Endothelial cell of umbilical vein (primary cell): ENCODE measurements at regions not wholly inside any gene's neighbourhood (a gene's known extent, or its start where the extent isn't known, plus 50 kb on each side); places are given as distances from the start of the nearest gene placed in this dataset.

Source experiments
- BruUV-seq: library from RNA; stranded (reverse); fragments of 400-500 nt; replicated peaks from 2 replicates; lab custom pipeline; 2021; lab: Mats Ljungman, UMichigan
- CTCF ChIA-PET: fragments of 300-600, 350-600 bp; sonication (Branson Sonifier 250); formaldehyde crosslinking; loops from one replicate; lab custom pipeline; 2021; ENCODE audit warnings: antibody characterized with exemption, inconsistent platforms; lab: Charles Lee
- POLR2A ChIA-PET: fragments of 300-600, 350-600 bp; sonication (Branson Sonifier 250); formaldehyde crosslinking; loops from one replicate; lab custom pipeline; 2021; ENCODE audit warnings: antibody characterized with exemption, inconsistent platforms; lab: Charles Lee
- DNase-seq: peaks from one replicate; pipeline ENCODE4 v3.0.0-alpha.2; 2011; ENCODE audit warnings: low read depth, low spot score
- FAIRE-seq: peaks from 2 replicates; lab custom pipeline; 2011; peaks lifted over from hg19 to GRCh38; lab: Jason Lieb, UNC
- H2AFZ ChIP-seq: 2 replicates; pipeline ENCODE4 v1.6.0; 2012; ENCODE audit warnings: low read depth, low read length, control low read depth, inconsistent platforms
- H3K27ac ChIP-seq: 2 replicates; pipeline ENCODE4 v1.5.1; 2011; ENCODE audit warnings: low read depth, mild to moderate bottlenecking, control low read depth, low read length, moderate library complexity; ENCODE audit not compliant: insufficient read depth
- H3K27me3 ChIP-seq, 2 experiments: 2 replicates each; pipeline versions ENCODE4 v1.6.0 to v1.6.1; 2011; ENCODE audit warnings: low read length in 2 of 2, mixed read lengths in 1 of 2; ENCODE audit not compliant: control insufficient read depth in 2 of 2, insufficient read depth in 2 of 2
- H3K36me3 ChIP-seq, 2 experiments: 2 replicates in 1 of 2; 3 replicates in 1 of 2; pipeline ENCODE4 v1.5.1; 2011; ENCODE audit warnings: low read length in 2 of 2, mild to moderate bottlenecking in 1 of 2, moderate library complexity in 1 of 2; ENCODE audit not compliant: control insufficient read depth in 2 of 2, insufficient read depth in 2 of 2; ENCODE audit errors: extremely low read depth in 1 of 2
- H3K4me1 ChIP-seq: 3 replicates; pipeline ENCODE4 v1.5.1; 2011; ENCODE audit warnings: mild to moderate bottlenecking, low read length; ENCODE audit not compliant: control insufficient read depth, insufficient read depth; ENCODE audit errors: extremely low read depth
- H3K4me2 ChIP-seq: 2 replicates; pipeline ENCODE4 v1.6.1; 2011; ENCODE audit warnings: low read length, control low read depth, mixed read lengths; ENCODE audit not compliant: insufficient read depth
- H3K4me3 ChIP-seq, 3 experiments: fragments of 200-600 bp in 1 of 3; sonication (generic), shearing (Covaris generic) in 1 of 3; replicated peaks in 1 of 3; 2 replicates each; pipeline ENCODE4 v1.5.1; 2011 to 2016; ENCODE audit warnings: control low read depth in 3 of 3, low read length in 3 of 3, mild to moderate bottlenecking in 2 of 3, inconsistent platforms in 1 of 3, low read depth in 1 of 3, moderate library complexity in 1 of 3; ENCODE audit not compliant: insufficient read depth in 1 of 3
- H3K79me2 ChIP-seq: 2 replicates; pipeline ENCODE4 v1.6.0; 2012; ENCODE audit warnings: low read length, inconsistent platforms; ENCODE audit not compliant: control insufficient read depth, insufficient read depth
- H3K9ac ChIP-seq: replicated peaks from 2 replicates; pipeline ENCODE3; 2011; ENCODE audit warnings: low read length, control low read depth; ENCODE audit not compliant: insufficient read depth; ENCODE audit errors: extremely low read depth
- H3K9me1 ChIP-seq: replicated peaks from 3 replicates; pipeline ENCODE4 v1.6.0; 2011; ENCODE audit warnings: mild to moderate bottlenecking, low read length; ENCODE audit not compliant: control insufficient read depth, insufficient read depth; ENCODE audit errors: extremely low read depth
- H3K9me3 ChIP-seq: replicated peaks from 2 replicates; pipeline ENCODE4 v1.5.1; 2012; ENCODE audit warnings: low read length, inconsistent platforms; ENCODE audit not compliant: control insufficient read depth, insufficient read depth
- H4K20me1 ChIP-seq: replicated peaks from 2 replicates; pipeline ENCODE3; 2011; ENCODE audit warnings: mild to moderate bottlenecking, low read length; ENCODE audit not compliant: control insufficient read depth, insufficient read depth; ENCODE audit errors: extremely low read depth
- EZH2 ChIP-seq: IDR thresholded peaks from 2 replicates; pipeline ENCODE4 v1.6.1; 2012; ENCODE audit warnings: borderline replicate concordance, low read depth, mild to moderate bottlenecking, moderate library complexity, low read length, inconsistent platforms; ENCODE audit not compliant: severe bottlenecking
- FOS ChIP-seq: IDR thresholded peaks from 2 replicates; pipeline ENCODE4 v1.6.1; 2011; ENCODE audit warnings: mild to moderate bottlenecking, low read length, moderate library complexity, borderline replicate concordance; ENCODE audit not compliant: insufficient read depth
- GATA2 ChIP-seq: IDR thresholded peaks from 2 replicates; pipeline ENCODE4 v1.7.0; 2011; ENCODE audit warnings: low read depth, mild to moderate bottlenecking, moderate library complexity, mixed read lengths, low read length; ENCODE audit not compliant: insufficient read length, insufficient read depth
- JUN ChIP-seq: IDR thresholded peaks from 2 replicates; pipeline ENCODE4 v1.6.1; 2011; ENCODE audit warnings: borderline replicate concordance, low read depth; ENCODE audit not compliant: insufficient read length, insufficient read depth
- MYC ChIP-seq: IDR thresholded peaks from one replicate; pipeline ENCODE4 v1.6.1; 2011; ENCODE audit warnings: mild to moderate bottlenecking, low read depth, low read length
- POLR2A ChIP-seq: IDR thresholded peaks from 2 replicates; pipeline ENCODE4 v1.6.1; 2012; ENCODE audit warnings: low read depth, mild to moderate bottlenecking, control low read depth, low read length
- POLR2AphosphoS5 ChIP-seq: IDR thresholded peaks from 2 replicates; pipeline ENCODE4 v1.6.1; 2012; ENCODE audit warnings: low read depth, mild to moderate bottlenecking, control low read depth, low read length, moderate library complexity; ENCODE audit not compliant: insufficient read depth
- dilution Hi-C: fragments of 300-500 bp; cut with MboI; formaldehyde crosslinking; loops from one replicate; pipeline ENCODE4 v1.15.0; 2019; ENCODE audit warnings: low sequenced_read_pairs; ENCODE audit not compliant: extremely low pct_ligation_motif_present
- intact Hi-C: fragments of 100-400 bp; cut with micrococcal nuclease; formaldehyde crosslinking; loops from one replicate; pipeline ENCODE4 v1.10.0; 2022
- TF ChIP-seq, protein P1 (sequence below), 2 donors: IDR thresholded peaks; 1 replicate in 1 of 2; 2 replicates in 1 of 2; pipeline ENCODE4 v1.5.1; 2011; ENCODE audit warnings: low read length in 2 of 2, mild to moderate bottlenecking in 2 of 2, moderate library complexity in 2 of 2, control low read depth in 1 of 2, inconsistent platforms in 1 of 2, low read depth in 1 of 2; ENCODE audit not compliant: insufficient read depth in 1 of 2; ENCODE audit errors: extremely low read depth in 1 of 2

DNA sequence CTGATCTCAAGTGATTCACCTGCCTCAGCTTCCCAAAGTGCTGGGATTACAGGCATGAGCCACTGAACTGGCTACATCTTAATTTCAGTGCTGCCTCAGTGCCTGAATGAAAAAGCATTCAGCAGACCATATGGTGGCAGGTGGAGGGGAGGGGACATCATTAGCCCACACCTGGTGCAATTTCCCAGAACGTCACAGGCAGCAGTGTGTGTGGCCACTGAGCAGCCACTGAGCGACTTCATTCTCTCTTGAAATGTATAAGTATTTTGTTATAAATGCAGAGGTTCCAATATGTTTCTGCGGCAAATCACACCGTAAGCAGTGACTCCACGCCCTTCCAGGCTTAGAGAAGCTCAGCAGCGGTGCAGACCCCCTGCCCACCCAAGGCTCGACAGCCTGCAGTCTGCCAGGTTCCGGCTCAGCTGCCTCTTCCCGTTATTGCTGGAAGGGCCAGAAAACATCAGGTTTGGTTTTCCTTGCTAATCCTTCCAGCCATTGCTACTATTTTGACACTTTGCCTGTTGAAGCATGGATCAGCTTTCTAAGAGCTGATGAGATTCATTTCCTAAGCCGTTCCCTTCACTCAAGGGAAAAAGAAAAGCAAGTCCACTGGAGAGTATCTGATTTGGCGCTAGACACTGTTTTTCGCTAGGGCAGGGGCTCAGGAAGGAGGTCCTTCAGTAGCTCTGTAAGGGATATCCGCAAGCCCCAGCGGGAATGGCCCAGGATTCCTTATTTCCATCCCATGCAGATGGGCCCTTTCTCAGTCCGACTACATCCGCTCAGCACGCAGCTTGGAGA lies 250.7 kb downstream of the VAPA start:
- no peaks in the 10 kb centered on the region for H3K36me3 ChIP-seq
- DNase-seq (peak; percentile 63), FAIRE-seq (no peak)
- H3K4me3 ChIP-seq = no peak overlapping the region
- no peak overlapping the region for H3K4me2 ChIP-seq
- TF ChIP-seq EZH2 (no peak), POLR2A (no peak), GATA2 (no peak), FOS (no peak), MYC (no peak), JUN (no peak), POLR2AphosphoS5 (no peak)
- TF ChIP-seq, protein P1, sequence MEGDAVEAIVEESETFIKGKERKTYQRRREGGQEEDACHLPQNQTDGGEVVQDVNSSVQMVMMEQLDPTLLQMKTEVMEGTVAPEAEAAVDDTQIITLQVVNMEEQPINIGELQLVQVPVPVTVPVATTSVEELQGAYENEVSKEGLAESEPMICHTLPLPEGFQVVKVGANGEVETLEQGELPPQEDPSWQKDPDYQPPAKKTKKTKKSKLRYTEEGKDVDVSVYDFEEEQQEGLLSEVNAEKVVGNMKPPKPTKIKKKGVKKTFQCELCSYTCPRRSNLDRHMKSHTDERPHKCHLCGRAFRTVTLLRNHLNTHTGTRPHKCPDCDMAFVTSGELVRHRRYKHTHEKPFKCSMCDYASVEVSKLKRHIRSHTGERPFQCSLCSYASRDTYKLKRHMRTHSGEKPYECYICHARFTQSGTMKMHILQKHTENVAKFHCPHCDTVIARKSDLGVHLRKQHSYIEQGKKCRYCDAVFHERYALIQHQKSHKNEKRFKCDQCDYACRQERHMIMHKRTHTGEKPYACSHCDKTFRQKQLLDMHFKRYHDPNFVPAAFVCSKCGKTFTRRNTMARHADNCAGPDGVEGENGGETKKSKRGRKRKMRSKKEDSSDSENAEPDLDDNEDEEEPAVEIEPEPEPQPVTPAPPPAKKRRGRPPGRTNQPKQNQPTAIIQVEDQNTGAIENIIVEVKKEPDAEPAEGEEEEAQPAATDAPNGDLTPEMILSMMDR (IDR thresholded peaks at IDR 0.05; ENCODE audit: extremely low read depth in 1 of 2, insufficient read depth in 1 of 2, low read depth in 1 of 2, low read length in 2 of 2) = no peak
- H3K9ac ChIP-seq = no peak overlapping the region
- no peaks in the 10 kb centered on the region for H3K9me3 ChIP-seq
- no peaks in the 10 kb centered on the region for H4K20me1 ChIP-seq
- H2AFZ ChIP-seq = peak overlapping the region; percentile 69
- no peaks in the 10 kb centered on the region for H3K27me3 ChIP-seq
- no peaks in the 10 kb centered on the region for H3K79me2 ChIP-seq
- ChIA-PET POLR2A (no interaction called here), CTCF (interaction anchor here (0.7 kb wide), 1 partner anchor 17 kb away, joined by 4 read pairs; no protein-coding TSS in a partner anchor)
- H3K9me1 ChIP-seq = no peaks in the 10 kb centered on the region
- no TSS peak for BruUV-seq
- peaks cover 11% of the 10 kb centered on the region for H3K4me1 ChIP-seq
- dilution Hi-C loops = no loop called here
- intact Hi-C loops = no loop called here
- no peak overlapping the region for H3K27ac ChIP-seq
